Midbrain (tissue), 1 donor: ENCODE measurements at regions not wholly inside any gene's neighbourhood (a gene's known extent, or its start where the extent isn't known, plus 50 kb on each side); places are given as distances from the start of the nearest gene placed in this dataset.
"Not testable (repeated sequence)": the region's sequence is repeated elsewhere in the genome, so short reads cannot be mapped to it uniquely, and the experiment has no call there.

Experiments used
- DNase-seq: peaks from one replicate; lab custom pipeline; 2025; lab: John Stamatoyannopoulos, UW

- DNase-seq, result no peak
Observed at GRCh38 chr11:38006466-38006865, 1408.4 kb upstream of the RAG2 start.

DNA sequence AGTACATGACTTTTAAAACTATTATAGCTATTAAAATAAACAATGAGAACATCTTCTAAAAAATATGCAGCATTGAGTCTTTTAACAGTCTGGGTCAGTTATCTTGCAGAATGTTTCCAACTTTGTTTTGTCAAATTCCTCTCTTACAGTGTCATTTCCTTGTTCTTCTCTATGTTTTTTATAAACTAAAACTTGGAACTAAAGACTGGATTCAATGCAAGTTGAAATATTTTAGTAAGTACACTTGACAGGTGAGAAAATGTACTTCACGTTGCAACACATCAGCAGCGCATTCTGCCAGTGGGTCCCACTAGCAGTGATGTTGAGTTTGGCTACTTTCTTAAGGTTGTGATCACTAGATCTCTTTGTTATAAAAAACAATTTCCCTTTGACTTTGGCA, 1407.6 kb upstream of the RAG2 start:
- no peak for DNase-seq

DNA sequence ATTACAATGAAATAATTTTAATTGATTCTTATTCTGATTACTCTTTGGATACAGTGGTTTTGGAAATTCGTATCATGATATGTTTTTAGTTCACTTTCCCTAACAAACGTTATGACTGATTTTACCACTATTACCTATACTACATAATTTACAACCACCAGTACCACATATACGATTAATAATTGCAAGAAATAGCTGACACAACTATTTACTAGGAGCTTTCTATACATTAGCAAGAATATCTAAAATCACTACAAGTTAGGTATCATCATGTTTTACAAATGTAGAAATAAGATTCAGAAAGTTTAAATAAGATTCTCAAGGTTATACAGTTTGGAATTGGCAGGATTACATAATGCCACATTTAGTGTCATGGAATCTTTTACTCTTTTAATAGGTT, 1401.1 kb upstream of the RAG2 start:
- no peak for DNase-seq

GRCh38 chr11:37995886-37996285, 1397.8 kb upstream of the RAG2 start:
- DNase-seq, result no peak

- DNase-seq, result no peak
Observed at GRCh38 chr11:37988031-37988430, 1390.0 kb upstream of the RAG2 start.

DNA sequence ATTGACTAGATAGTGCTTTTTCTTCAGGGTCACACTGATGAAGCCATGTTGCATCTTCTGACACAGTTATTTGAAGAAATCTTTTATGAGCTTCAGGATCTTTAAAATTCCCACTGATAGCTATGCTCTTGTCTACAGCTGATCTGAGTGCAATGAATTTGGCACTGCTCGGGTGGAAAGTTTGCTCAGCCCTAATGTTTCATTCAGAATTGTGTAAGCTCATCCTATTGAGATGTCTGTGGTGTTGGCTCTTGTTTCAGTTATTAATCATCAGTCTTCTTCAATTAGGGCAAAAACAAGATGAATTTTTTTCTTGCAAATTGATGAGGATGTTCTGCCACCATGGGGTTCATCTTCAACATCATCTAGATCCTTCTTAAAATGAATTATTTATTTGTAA, 1387.0 kb upstream of the RAG2 start:
- no peak for DNase-seq

GRCh38 chr11:37978647-37979046, 1380.6 kb upstream of the RAG2 start:
- no peak for DNase-seq

- DNase-seq, result no peak
Observed at GRCh38 chr11:37973941-37974340, 1375.9 kb upstream of the RAG2 start.

DNA sequence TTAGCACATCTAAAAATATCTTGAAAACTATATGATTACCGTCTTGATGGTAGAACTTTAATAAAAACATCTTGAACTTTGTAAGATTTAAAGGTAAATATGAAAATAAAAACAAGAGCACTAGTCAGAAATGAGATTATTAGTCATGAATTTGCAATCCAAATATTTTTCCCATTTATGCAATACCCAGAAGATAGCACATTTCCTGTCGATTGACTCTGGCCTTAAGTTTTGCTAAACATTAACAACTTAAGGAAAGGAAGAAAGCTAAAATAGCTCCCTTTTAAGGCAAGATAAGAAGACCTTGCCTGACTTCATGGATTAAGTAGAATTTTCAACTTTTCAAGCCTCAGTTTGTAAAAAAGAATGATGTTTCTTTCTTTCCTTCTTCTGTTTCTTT, 1374.7 kb upstream of the RAG2 start:
- DNase-seq, result no peak

DNA sequence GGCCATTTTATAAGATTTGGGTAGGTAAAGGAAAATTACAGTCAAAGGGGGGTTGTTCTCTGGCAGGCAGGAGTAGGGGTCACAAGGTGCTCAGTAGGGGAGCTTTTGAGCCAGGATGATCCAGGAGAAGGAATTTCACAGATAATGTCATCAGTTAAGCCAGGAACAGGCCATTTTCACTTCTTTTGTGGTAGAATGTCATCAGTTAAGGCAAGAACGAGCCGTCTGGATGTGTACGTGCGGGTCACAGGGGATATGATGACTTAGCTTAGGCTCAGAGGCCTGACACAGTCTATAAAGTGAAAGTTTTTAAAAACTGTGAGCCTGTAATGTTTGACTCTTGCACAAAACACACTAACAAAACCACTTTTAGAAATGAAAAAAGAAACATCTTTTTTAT, 1371.3 kb upstream of the RAG2 start:
- not testable (repeated sequence) for DNase-seq

GRCh38 chr11:37968148-37968547, 1370.1 kb upstream of the RAG2 start:
- DNase-seq, result no peak

GRCh38 chr11:37967635-37968034, 1369.6 kb upstream of the RAG2 start:
- no peak for DNase-seq

GRCh38 chr11:37963440-37963839, 1365.4 kb upstream of the RAG2 start:
- no peak for DNase-seq

DNA sequence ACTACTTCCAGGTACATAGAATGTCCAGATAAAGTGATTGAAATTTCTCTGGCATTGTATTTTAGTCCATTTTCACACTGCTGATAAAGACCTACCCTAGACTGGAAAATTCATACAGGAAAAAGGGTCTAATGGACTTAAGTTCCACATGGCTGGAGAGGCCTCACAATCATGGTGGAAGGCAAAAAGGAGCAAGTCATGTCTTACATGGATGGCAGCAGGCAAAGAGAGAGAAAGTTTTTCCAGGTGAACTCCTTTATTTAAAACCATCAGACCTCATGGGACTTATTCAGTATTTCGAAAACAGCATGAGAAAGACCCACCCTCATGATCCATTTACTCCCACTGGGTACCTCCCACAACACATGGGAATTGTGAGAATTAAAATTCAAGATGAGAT, 1359.7 kb upstream of the RAG2 start:
- no peak for DNase-seq

GRCh38 chr11:37951996-37952395, 1354.0 kb upstream of the RAG2 start:
- no peak for DNase-seq

DNA sequence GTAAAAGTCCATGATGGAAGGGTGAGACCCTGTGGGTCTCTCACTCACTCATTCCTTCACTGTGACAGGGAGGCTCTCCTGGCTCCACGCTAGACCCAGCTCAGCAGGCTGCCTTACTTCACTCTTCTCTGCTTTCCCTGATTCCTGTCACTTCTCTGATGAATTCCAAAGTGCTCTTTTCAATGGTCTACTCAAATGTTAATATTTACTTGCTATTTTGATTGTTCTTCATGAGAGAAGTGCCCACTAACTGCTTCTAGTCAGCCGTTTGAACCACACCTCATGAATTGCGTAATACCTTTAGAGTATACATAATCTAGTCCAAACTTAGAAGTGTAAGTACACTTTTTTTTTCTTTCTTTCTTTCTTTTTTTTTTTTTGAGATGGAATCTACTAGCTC, 1350.2 kb upstream of the RAG2 start:
- DNase-seq, result no peak

DNA sequence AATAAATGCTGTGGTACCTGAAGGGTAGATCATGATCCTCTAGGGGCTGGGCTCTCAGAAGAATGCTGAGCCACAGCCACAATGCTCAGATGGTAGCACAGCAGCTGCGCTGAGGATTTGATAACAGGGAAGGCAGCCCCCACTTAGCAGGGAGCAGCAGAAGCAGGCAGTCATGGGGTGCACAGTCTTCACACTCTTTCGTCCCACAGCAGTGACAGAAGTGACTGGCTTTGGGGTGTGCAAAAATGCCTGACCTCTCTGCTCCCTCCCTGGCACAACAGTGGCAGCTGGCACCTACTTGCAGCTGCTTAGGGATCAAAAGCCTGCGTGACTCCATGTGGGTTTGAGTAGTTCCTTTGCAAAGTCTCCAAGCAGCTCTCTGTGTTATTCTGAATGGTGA, 1349.8 kb upstream of the RAG2 start:
- DNase-seq, result no peak

DNA sequence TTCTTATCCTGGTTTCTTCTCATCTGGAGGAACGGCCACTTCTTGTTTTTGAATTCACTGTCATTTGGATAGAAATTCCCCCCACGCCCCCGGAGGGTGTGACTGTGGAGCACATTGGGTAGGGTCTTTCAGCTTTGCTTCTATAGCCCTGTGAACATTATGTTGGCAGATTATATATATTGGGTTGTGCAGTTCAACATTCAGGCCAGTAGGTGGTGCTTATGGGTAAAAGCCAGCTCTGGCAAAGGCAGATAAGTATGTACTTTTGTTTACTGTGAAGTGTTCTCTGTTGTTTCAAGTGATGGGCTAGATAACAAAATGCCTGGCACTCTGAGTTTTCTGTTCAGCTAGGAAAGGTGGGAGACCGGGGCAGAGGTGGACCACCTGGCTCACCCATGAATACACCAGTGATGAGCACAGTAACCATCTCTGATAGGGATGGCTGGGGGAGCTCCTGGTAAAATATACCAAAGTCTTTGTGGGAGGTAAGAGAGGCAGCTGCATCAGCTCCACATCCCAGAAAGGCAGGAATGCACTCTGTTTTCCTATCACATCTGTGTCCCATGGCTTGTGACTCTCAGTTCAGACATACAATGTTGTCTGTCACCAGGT, 1348.2 kb upstream of the RAG2 start:
- DNase-seq, result no peak

DNA sequence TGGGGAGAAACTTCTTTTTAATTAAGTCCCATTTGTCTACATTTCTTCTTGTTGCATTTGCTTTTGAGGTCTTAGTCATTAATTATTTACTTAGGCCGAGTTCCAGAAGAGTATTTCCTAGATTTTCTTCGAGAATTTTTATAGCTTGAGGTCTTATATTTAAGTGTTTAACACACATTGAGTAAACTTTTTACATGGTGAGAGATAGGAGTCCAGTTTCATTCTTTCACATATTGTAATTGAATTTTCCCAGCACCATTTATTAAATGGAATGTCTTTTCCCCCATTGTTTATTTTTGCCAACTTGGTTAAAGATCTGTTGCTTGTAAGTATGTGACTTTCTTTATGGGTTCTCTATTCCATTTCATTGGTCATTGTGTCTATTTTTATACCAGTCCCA, 1344.0 kb upstream of the RAG2 start:
- no peak for DNase-seq

DNA sequence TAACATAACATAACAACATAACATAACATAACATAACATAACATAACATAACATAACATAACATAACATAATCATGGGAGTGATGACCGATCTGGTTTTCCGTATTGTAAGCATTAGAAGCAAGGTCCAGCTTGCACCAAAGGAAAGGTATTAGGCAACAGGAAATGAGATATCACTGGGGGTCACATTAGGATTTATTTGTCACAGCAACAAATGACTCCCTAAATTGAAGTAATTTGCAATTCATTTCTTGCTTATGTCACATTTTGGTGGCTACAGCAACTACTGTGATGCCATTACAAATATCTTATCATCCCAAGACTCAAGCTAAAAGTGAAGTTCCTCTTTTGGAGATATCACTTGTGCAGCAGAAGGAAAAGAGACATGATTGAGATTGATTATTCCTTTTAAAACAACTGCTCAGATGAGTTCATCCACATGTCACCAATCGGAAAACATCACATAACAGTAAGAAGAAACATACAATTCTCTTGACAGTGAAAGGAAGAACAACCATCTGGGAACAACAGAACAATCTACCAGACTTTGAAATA, 1331.1 kb upstream of the RAG2 start:
- no peak for DNase-seq

DNA sequence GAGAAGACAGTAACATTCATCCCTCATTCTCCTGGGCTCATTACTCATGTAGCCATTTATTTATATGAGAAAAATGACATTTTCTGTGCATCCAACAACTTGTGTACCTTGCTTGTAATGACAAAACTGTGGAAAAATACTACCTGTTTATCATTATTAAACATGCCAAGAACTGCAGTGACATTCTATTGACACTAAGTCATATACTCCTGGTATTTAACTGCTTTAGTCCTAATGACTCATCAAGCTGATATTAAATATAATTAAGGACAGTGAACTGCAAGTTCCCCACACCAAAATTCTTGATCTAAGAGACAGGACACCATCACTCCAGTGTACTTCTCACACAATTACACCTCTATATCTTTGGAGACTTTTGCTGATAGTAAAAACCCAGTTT, 1328.7 kb upstream of the RAG2 start:
- DNase-seq, result no peak

DNA sequence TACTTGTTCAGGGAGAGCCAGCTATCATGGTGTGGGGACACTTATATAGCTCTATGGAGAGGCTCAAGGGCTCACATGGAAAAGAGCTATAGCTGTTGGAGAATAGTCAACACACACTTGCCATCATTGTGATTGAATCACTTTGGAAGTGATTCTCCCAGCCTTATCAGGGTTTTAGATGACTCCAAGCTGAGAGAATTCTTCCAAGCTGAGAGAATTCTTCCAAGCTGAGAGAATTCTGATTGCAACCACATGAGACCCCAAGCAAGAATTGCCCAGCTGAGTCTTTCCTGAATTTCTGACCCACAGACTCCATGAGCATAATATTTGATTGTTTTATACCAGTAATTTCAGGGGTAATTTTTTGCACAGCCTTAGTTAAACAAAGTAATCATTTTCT, 1318.3 kb upstream of the RAG2 start:
- DNase-seq, result no peak

DNA sequence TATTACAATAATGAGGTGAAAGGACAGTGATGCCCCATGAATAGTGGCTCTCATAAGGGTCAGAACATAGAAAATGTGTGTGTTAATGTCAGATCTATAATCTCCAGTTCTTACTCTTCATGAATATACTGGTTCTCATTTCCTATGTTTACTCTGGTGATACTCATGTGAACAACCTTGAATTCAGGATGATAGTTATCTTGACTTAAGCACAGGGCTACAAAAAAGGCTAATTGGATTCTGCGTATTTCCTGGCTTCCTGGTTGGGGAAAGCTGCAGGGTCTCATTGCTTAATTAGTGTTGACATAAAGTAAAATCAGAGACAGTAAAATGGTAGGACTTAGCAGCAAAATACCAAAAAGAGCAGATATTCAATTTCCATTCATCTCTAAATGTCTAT, 1316.8 kb upstream of the RAG2 start:
- no peak for DNase-seq

DNA sequence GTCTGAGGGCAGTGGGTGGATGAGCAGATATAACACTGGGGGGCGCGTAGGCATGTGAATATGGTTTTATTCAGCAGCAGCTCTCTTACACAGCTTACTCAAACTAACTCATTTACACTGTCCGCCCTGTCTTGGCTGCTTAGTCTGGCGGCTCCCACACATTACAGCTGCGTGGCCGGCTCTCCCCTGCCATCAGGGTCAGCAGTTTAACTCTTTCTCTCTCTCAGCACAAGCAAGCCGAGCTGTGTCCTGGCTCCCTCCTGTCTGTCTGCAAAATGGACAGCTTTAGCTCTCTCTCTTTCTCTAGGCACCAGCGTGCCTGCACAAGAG, 1310.1 kb upstream of the RAG2 start:
- no peak for DNase-seq
